ENCODE measurements at regions not wholly inside any gene's neighbourhood (a gene's known extent, or its start where the extent isn't known, plus 50 kb on each side); places are given as distances from the start of the nearest gene placed in this dataset.

DNA sequence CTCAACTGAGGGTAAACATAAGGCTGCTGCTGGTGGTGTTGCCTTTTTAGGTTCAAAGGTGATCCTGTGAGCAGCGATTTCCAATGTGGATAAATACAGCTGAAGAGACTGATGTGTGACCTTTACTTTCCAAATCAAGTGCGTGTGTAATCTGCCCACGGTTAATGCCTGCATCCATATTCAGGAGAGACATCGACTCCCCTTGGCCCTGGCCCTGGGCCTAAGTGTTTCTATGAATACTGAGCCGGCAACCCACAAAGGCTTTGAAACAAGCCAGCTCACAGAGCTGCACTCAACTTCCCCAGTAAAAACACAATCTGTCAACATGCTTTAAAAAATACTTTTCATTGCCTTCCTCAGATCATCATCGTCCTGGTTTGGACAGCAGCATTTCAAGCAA, 1026.6 kb downstream of the TMEM182 start:
- TF ChIP-seq POLR2A (IDR thresholded peaks at IDR 0.05) (no peak), POLR2AphosphoS5 (IDR thresholded peaks at IDR 0.05) (no peak)
- TF ChIP-seq, protein P1, sequence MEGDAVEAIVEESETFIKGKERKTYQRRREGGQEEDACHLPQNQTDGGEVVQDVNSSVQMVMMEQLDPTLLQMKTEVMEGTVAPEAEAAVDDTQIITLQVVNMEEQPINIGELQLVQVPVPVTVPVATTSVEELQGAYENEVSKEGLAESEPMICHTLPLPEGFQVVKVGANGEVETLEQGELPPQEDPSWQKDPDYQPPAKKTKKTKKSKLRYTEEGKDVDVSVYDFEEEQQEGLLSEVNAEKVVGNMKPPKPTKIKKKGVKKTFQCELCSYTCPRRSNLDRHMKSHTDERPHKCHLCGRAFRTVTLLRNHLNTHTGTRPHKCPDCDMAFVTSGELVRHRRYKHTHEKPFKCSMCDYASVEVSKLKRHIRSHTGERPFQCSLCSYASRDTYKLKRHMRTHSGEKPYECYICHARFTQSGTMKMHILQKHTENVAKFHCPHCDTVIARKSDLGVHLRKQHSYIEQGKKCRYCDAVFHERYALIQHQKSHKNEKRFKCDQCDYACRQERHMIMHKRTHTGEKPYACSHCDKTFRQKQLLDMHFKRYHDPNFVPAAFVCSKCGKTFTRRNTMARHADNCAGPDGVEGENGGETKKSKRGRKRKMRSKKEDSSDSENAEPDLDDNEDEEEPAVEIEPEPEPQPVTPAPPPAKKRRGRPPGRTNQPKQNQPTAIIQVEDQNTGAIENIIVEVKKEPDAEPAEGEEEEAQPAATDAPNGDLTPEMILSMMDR (IDR thresholded peaks at IDR 0.05) = no peak

Data from upper lobe of left lung (tissue), 4 donors.